ENCODE measurements at regions not wholly inside any gene's neighbourhood (a gene's known extent, or its start where the extent isn't known, plus 50 kb on each side); places are given as distances from the start of the nearest gene placed in this dataset.

DNA sequence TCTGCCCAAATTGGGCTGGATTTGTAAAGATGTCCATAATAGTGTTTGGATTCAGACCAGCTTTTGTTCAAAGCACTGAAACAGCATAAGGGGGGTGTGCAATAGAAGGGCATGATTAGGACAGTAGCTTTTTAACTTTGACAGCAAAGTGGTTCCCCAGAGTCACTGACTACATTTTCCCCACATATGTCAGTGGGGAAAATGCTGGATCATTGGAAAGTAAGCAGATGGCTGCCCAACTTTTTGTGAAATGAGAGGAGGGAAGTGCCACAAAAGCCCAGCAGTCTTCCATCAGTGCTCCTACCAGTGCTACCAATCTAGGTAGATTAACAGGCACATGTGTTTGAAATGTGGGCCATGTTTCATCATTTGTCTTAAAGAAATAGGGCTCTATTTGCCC lies 162.8 kb downstream of the FZD1 start:
- Histone ChIP-seq H3K4me3 (ENCODE audit: low read depth, low read length, poor library complexity, severe bottlenecking) (no peak overlapping the region), H3K9me3 (ENCODE audit: low read length) (no peaks in the 10 kb centered on the region), H3K4me2 (ENCODE audit: low read length) (no peak overlapping the region), H3K36me3 (ENCODE audit: insufficient read depth, low read length) (no peaks in the 10 kb centered on the region), H3K4me1 (ENCODE audit: insufficient read depth, low read length, severe bottlenecking) (no peaks in the 10 kb centered on the region), H3K9ac (ENCODE audit: low read length) (no peak overlapping the region), H4K20me1 (ENCODE audit: insufficient read depth, low read length) (no peaks in the 10 kb centered on the region), H3K27ac (ENCODE audit: low read depth, low read length, poor library complexity, severe bottlenecking) (no peak overlapping the region), H2AFZ (ENCODE audit: low read length) (no peak overlapping the region), H3K79me2 (ENCODE audit: insufficient read depth, low read length) (no peaks in the 10 kb centered on the region), H3K27me3 (ENCODE audit: insufficient read depth, low read length) (no peaks in the 10 kb centered on the region), H3F3A (ENCODE audit: insufficient read depth, low read length) (no peaks in the 10 kb centered on the region), H3K9me2 (ENCODE audit: low read depth, low read length) (0 out of 2 replicates have a peak, but pooled peaks cover 4% of the 10 kb centered on the region)
- no peak for TF ChIP-seq EZH2 (IDR thresholded peaks at IDR 0.05; ENCODE audit: borderline replicate concordance, low read length)
- TF ChIP-seq, protein P1, sequence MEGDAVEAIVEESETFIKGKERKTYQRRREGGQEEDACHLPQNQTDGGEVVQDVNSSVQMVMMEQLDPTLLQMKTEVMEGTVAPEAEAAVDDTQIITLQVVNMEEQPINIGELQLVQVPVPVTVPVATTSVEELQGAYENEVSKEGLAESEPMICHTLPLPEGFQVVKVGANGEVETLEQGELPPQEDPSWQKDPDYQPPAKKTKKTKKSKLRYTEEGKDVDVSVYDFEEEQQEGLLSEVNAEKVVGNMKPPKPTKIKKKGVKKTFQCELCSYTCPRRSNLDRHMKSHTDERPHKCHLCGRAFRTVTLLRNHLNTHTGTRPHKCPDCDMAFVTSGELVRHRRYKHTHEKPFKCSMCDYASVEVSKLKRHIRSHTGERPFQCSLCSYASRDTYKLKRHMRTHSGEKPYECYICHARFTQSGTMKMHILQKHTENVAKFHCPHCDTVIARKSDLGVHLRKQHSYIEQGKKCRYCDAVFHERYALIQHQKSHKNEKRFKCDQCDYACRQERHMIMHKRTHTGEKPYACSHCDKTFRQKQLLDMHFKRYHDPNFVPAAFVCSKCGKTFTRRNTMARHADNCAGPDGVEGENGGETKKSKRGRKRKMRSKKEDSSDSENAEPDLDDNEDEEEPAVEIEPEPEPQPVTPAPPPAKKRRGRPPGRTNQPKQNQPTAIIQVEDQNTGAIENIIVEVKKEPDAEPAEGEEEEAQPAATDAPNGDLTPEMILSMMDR (IDR thresholded peaks at IDR 0.05; ENCODE audit: low read length) = no peak

DNA sequence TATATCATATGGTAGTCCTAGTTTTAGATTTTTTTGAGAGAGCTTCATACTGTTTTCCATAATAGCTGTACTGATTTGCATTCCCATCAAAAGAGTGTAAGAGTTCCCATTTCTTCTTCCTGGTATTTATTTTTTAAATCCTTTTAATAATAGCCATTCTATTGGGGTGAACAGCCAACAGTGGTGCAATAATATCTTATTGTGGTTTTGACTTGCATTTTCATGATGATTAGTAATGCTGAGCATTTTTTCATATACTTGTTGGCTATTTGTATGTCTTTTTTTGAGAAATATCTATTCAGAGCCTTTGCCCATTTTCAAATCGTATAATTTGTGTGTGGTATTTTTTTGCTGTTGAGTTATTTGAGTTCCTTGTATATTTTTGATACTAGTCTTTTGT lies 167.4 kb downstream of the FZD1 start:
- Histone ChIP-seq H3K4me3 (ENCODE audit: low read depth, low read length, poor library complexity, severe bottlenecking) (no peak overlapping the region), H3K9me3 (ENCODE audit: low read length) (no peaks in the 10 kb centered on the region), H3K4me2 (ENCODE audit: low read length) (no peak overlapping the region), H3K27me3 (ENCODE audit: insufficient read depth, low read length) (no peaks in the 10 kb centered on the region), H3K36me3 (ENCODE audit: insufficient read depth, low read length) (no peaks in the 10 kb centered on the region), H3K79me2 (ENCODE audit: insufficient read depth, low read length) (no peaks in the 10 kb centered on the region), H3K27ac (ENCODE audit: low read depth, low read length, poor library complexity, severe bottlenecking) (no peak overlapping the region), H4K20me1 (ENCODE audit: insufficient read depth, low read length) (no peaks in the 10 kb centered on the region), H3K9me2 (ENCODE audit: low read depth, low read length) (0 out of 2 replicates have a peak, but pooled peaks cover 4% of the 10 kb centered on the region), H3F3A (ENCODE audit: insufficient read depth, low read length) (no peaks in the 10 kb centered on the region), H2AFZ (ENCODE audit: low read length) (no peak overlapping the region), H3K9ac (ENCODE audit: low read length) (no peak overlapping the region), H3K4me1 (ENCODE audit: insufficient read depth, low read length, severe bottlenecking) (no peaks in the 10 kb centered on the region)
- TF ChIP-seq, protein P1 (IDR thresholded peaks at IDR 0.05; ENCODE audit: low read length) = no peak
- no peak for TF ChIP-seq EZH2 (IDR thresholded peaks at IDR 0.05; ENCODE audit: borderline replicate concordance, low read length)

DNA sequence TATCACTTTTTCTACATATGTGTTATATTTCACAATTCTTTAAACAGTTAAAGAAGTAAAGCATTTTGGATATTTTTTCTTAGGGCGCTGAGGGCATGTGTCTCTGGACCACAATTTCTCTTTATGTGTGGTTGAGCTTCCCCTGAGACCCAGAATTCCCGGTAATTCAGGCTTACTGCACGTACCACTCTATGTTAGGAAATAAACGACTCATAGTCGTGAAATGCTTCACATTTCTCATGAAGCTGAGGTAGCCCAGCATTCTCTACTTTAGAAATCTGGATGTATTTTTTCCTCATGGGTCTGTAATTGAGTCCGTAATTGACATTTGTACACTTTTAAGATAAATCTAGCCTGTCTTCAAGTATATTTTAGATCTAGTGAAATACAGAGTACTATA lies 170.6 kb downstream of the FZD1 start:
- Histone ChIP-seq H3K4me2 (ENCODE audit: low read length) (no peak overlapping the region), H3F3A (ENCODE audit: insufficient read depth, low read length) (no peaks in the 10 kb centered on the region), H3K9me2 (ENCODE audit: low read depth, low read length) (0 out of 2 replicates have a peak, but pooled peaks cover 4% of the 10 kb centered on the region), H2AFZ (ENCODE audit: low read length) (no peak overlapping the region), H3K79me2 (ENCODE audit: insufficient read depth, low read length) (no peaks in the 10 kb centered on the region), H3K9me3 (ENCODE audit: low read length) (no peaks in the 10 kb centered on the region), H3K9ac (ENCODE audit: low read length) (no peak overlapping the region), H3K27me3 (ENCODE audit: insufficient read depth, low read length) (no peaks in the 10 kb centered on the region), H3K27ac (ENCODE audit: low read depth, low read length, poor library complexity, severe bottlenecking) (no peak overlapping the region), H4K20me1 (ENCODE audit: insufficient read depth, low read length) (no peaks in the 10 kb centered on the region), H3K4me1 (ENCODE audit: insufficient read depth, low read length, severe bottlenecking) (no peaks in the 10 kb centered on the region), H3K4me3 (ENCODE audit: low read depth, low read length, poor library complexity, severe bottlenecking) (no peak overlapping the region), H3K36me3 (ENCODE audit: insufficient read depth, low read length) (no peaks in the 10 kb centered on the region)
- TF ChIP-seq EZH2 (IDR thresholded peaks at IDR 0.05; ENCODE audit: borderline replicate concordance, low read length) = no peak
- TF ChIP-seq, protein P1 (IDR thresholded peaks at IDR 0.05; ENCODE audit: low read length) = no peak

All from OCI-LY1 (cell line).